ENCODE measurements at regions not wholly inside any gene's neighbourhood (a gene's known extent, or its start where the extent isn't known, plus 50 kb on each side); places are given as distances from the start of the nearest gene placed in this dataset.
"Not testable (repeated sequence)": the region's sequence is repeated elsewhere in the genome, so short reads cannot be mapped to it uniquely, and the experiment has no call there.

GRCh38 chr20:26214991-26215390 is 518.3 kb upstream of the ZNF337 start:
- no peak for DNase-seq

- DNase-seq: no peak
Observed at GRCh38 chr20:26209171-26209941, 512.7 kb upstream of the ZNF337 start.

- no peak for DNase-seq
Observed at GRCh38 chr20:26208296-26209091, 511.8 kb upstream of the ZNF337 start.

GRCh38 chr20:26207967-26208295 is 511.3 kb upstream of the ZNF337 start:
- not testable (repeated sequence) for DNase-seq

GRCh38 chr20:26207237-26207966 is 510.7 kb upstream of the ZNF337 start:
- no peak for DNase-seq

- DNase-seq: no peak
Observed at GRCh38 chr20:26205350-26205749, 508.7 kb upstream of the ZNF337 start.

GRCh38 chr20:26201026-26201425 is 504.4 kb upstream of the ZNF337 start:
- not testable (repeated sequence) for DNase-seq

- DNase-seq: not testable (repeated sequence)
Observed at GRCh38 chr20:26187329-26187728, 490.7 kb upstream of the ZNF337 start.

GRCh38 chr20:26183720-26184119 is 487.1 kb upstream of the ZNF337 start:
- not testable (repeated sequence) for DNase-seq

- not testable (repeated sequence) for DNase-seq
Observed at GRCh38 chr20:26181364-26181763, 484.7 kb upstream of the ZNF337 start.

GRCh38 chr20:26171875-26172274 is 475.2 kb upstream of the ZNF337 start:
- DNase-seq: not testable (repeated sequence)

GRCh38 chr20:26169506-26169905 is 472.9 kb upstream of the ZNF337 start:
- no peak for DNase-seq

- DNase-seq: no peak
Observed at GRCh38 chr20:26167499-26167898, 470.8 kb upstream of the ZNF337 start.

- DNase-seq: no peak
Observed at GRCh38 chr20:26163890-26164289, 467.2 kb upstream of the ZNF337 start.

GRCh38 chr20:26163151-26163550 is 466.5 kb upstream of the ZNF337 start:
- not testable (repeated sequence) for DNase-seq

GRCh38 chr20:26161741-26162140 is 465.1 kb upstream of the ZNF337 start:
- not testable (repeated sequence) for DNase-seq

- DNase-seq: not testable (repeated sequence)
Observed at GRCh38 chr20:26160916-26161315, 464.3 kb upstream of the ZNF337 start.

GRCh38 chr20:26154224-26154623 is 457.6 kb upstream of the ZNF337 start:
- no peak for DNase-seq

GRCh38 chr20:26135325-26136110 is 438.9 kb upstream of the ZNF337 start:
- no peak for DNase-seq

GRCh38 chr20:26134606-26135005 is 438.0 kb upstream of the ZNF337 start:
- no peak for DNase-seq

GRCh38 chr20:26133794-26134193 is 437.1 kb upstream of the ZNF337 start:
- DNase-seq: not testable (repeated sequence)

- DNase-seq: not testable (repeated sequence)
Observed at GRCh38 chr20:26120920-26121319, 424.3 kb upstream of the ZNF337 start.

- not testable (repeated sequence) for DNase-seq
Observed at GRCh38 chr20:26094498-26094897, 397.8 kb upstream of the ZNF337 start.

Data from activated CD4-positive, alpha-beta T cell treated with anti-CD3 and anti-CD28 coated beads, Interleukin-10, Interleukin-2, amounts not matched to agents 100 ng/mL and 50 ng/mL, durations not matched to agents 16 hours and 8 hours (primary cell).